ENCODE measurements at regions not wholly inside any gene's neighbourhood (a gene's known extent, or its start where the extent isn't known, plus 50 kb on each side); places are given as distances from the start of the nearest gene placed in this dataset.

GRCh38 chr10:111923032-111923431 lies 260.5 kb downstream of the GPAM start:
- Histone ChIP-seq H3K4me2 (ENCODE audit: insufficient read depth, low read length) (no peak overlapping the region), H4K20me1 (replicated peaks; ENCODE audit: control insufficient read depth, extremely low read depth, insufficient read depth, low read length) (no peaks in the 10 kb centered on the region), H3K9me1 (replicated peaks; ENCODE audit: control insufficient read depth, extremely low read depth, insufficient read depth, low read length) (no peaks in the 10 kb centered on the region), H3K9me3 (replicated peaks; ENCODE audit: control insufficient read depth, insufficient read depth, low read length) (no peaks in the 10 kb centered on the region), H3K27ac (ENCODE audit: insufficient read depth, low read depth, low read length) (no peak overlapping the region), H2AFZ (ENCODE audit: low read depth, low read length) (no peak overlapping the region), H3K27me3 (ENCODE audit: control insufficient read depth in 2 of 2, insufficient read depth in 2 of 2, low read length in 2 of 2) (no peaks in the 10 kb centered on the region), H3K79me2 (ENCODE audit: control insufficient read depth, insufficient read depth, low read length) (no peaks in the 10 kb centered on the region), H3K36me3 (ENCODE audit: control insufficient read depth in 2 of 2, extremely low read depth in 1 of 2, insufficient read depth in 2 of 2, low read length in 2 of 2) (no peaks in the 10 kb centered on the region), H3K4me3 (replicated peaks in 1 of 3; ENCODE audit: insufficient read depth in 1 of 3, low read depth in 1 of 3, low read length in 3 of 3) (no peak overlapping the region), H3K9ac (replicated peaks; ENCODE audit: extremely low read depth, insufficient read depth, low read length) (no peak overlapping the region), H3K4me1 (ENCODE audit: control insufficient read depth, extremely low read depth, insufficient read depth, low read length) (no peaks in the 10 kb centered on the region)
- ChIA-PET POLR2A (no interaction called here), CTCF (no interaction called here)
- no peak for DNase-seq (ENCODE audit: low read depth, low spot score)
- BruUV-seq (replicated peaks): no TSS peak
- no peak for TF ChIP-seq EZH2 (IDR thresholded peaks at IDR 0.05; ENCODE audit: borderline replicate concordance, low read depth, low read length, severe bottlenecking)
- TF ChIP-seq MYC (IDR thresholded peaks at IDR 0.05; ENCODE audit: low read depth, low read length): no peak
- no peak for TF ChIP-seq POLR2AphosphoS5 (IDR thresholded peaks at IDR 0.05; ENCODE audit: insufficient read depth, low read depth, low read length)
- TF ChIP-seq GATA2 (IDR thresholded peaks at IDR 0.05; ENCODE audit: insufficient read depth, insufficient read length, low read depth, low read length): no peak
- TF ChIP-seq FOS (IDR thresholded peaks at IDR 0.05; ENCODE audit: borderline replicate concordance, insufficient read depth, low read length): no peak
- TF ChIP-seq POLR2A (IDR thresholded peaks at IDR 0.05; ENCODE audit: low read depth, low read length): no peak
- no peak for TF ChIP-seq MAX (IDR thresholded peaks at IDR 0.05; ENCODE audit: insufficient read depth, insufficient read length)
- dilution Hi-C loops (cut with MboI; ENCODE audit: extremely low pct_ligation_motif_present, low sequenced_read_pairs): no loop called here
- intact Hi-C loops (cut with micrococcal nuclease): no loop called here
- no peak for FAIRE-seq

DNA sequence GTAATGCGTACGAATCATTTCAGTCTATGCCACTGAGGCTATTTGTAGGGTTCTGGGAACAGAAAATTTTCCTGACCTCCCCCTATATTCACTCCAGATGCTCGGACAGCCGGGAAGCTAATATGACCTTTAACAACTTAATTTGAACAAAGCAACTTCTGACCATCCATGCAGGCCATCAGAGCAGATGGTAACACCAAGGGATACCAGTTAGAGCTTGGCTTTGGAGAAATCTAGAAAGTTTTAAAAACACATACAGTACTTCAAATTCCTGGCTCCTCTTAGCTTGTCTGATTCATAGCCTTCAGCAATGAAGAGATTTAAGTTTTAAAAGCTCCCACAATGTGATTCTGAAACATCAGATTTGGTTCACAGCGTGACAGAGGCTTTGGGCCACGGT lies 257.3 kb downstream of the GPAM start:
- no peak overlapping the region for H3K9ac ChIP-seq (replicated peaks; ENCODE audit: extremely low read depth, insufficient read depth, low read length)
- intact Hi-C loops (cut with micrococcal nuclease) (no loop called here), dilution Hi-C loops (cut with MboI; ENCODE audit: extremely low pct_ligation_motif_present, low sequenced_read_pairs) (no loop called here)
- no peaks in the 10 kb centered on the region for H3K4me1 ChIP-seq (ENCODE audit: control insufficient read depth, extremely low read depth, insufficient read depth, low read length)
- H3K27me3 ChIP-seq (ENCODE audit: control insufficient read depth in 2 of 2, insufficient read depth in 2 of 2, low read length in 2 of 2): no peaks in the 10 kb centered on the region
- no peaks in the 10 kb centered on the region for H4K20me1 ChIP-seq (replicated peaks; ENCODE audit: control insufficient read depth, extremely low read depth, insufficient read depth, low read length)
- no peaks in the 10 kb centered on the region for H3K79me2 ChIP-seq (ENCODE audit: control insufficient read depth, insufficient read depth, low read length)
- FAIRE-seq: no peak
- no TSS peak for BruUV-seq (replicated peaks)
- TF ChIP-seq GATA2 (IDR thresholded peaks at IDR 0.05; ENCODE audit: insufficient read depth, insufficient read length, low read depth, low read length): no peak
- no peak for TF ChIP-seq MAX (IDR thresholded peaks at IDR 0.05; ENCODE audit: insufficient read depth, insufficient read length)
- TF ChIP-seq, protein P1, sequence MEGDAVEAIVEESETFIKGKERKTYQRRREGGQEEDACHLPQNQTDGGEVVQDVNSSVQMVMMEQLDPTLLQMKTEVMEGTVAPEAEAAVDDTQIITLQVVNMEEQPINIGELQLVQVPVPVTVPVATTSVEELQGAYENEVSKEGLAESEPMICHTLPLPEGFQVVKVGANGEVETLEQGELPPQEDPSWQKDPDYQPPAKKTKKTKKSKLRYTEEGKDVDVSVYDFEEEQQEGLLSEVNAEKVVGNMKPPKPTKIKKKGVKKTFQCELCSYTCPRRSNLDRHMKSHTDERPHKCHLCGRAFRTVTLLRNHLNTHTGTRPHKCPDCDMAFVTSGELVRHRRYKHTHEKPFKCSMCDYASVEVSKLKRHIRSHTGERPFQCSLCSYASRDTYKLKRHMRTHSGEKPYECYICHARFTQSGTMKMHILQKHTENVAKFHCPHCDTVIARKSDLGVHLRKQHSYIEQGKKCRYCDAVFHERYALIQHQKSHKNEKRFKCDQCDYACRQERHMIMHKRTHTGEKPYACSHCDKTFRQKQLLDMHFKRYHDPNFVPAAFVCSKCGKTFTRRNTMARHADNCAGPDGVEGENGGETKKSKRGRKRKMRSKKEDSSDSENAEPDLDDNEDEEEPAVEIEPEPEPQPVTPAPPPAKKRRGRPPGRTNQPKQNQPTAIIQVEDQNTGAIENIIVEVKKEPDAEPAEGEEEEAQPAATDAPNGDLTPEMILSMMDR (IDR thresholded peaks at IDR 0.05; ENCODE audit: extremely low read depth in 1 of 2, insufficient read depth in 1 of 2, low read depth in 1 of 2, low read length in 2 of 2): no peak
- TF ChIP-seq FOS (IDR thresholded peaks at IDR 0.05; ENCODE audit: borderline replicate concordance, insufficient read depth, low read length): no peak
- TF ChIP-seq JUN (IDR thresholded peaks at IDR 0.05; ENCODE audit: borderline replicate concordance, insufficient read depth, insufficient read length, low read depth): no peak
- no peak for TF ChIP-seq POLR2AphosphoS5 (IDR thresholded peaks at IDR 0.05; ENCODE audit: insufficient read depth, low read depth, low read length)
- TF ChIP-seq MYC (IDR thresholded peaks at IDR 0.05; ENCODE audit: low read depth, low read length): no peak
- no peak for TF ChIP-seq EZH2 (IDR thresholded peaks at IDR 0.05; ENCODE audit: borderline replicate concordance, low read depth, low read length, severe bottlenecking)
- POLR2A ChIA-PET: no interaction called here
- H3K4me3 ChIP-seq (replicated peaks in 1 of 3; ENCODE audit: insufficient read depth in 1 of 3, low read depth in 1 of 3, low read length in 3 of 3): no peak overlapping the region
- H3K27ac ChIP-seq (ENCODE audit: insufficient read depth, low read depth, low read length): no peak overlapping the region
- H3K9me1 ChIP-seq (replicated peaks; ENCODE audit: control insufficient read depth, extremely low read depth, insufficient read depth, low read length): no peaks in the 10 kb centered on the region
- H3K4me2 ChIP-seq (ENCODE audit: insufficient read depth, low read length): no peak overlapping the region
- H2AFZ ChIP-seq (ENCODE audit: low read depth, low read length): no peak overlapping the region
- DNase-seq (ENCODE audit: low read depth, low spot score): no peak
- no peaks in the 10 kb centered on the region for H3K36me3 ChIP-seq (ENCODE audit: control insufficient read depth in 2 of 2, extremely low read depth in 1 of 2, insufficient read depth in 2 of 2, low read length in 2 of 2)
- CTCF ChIA-PET: interaction anchor here (1.0 kb wide), 1 partner anchor 25 kb away, joined by 3 read pairs; no protein-coding TSS in a partner anchor
- H3K9me3 ChIP-seq (replicated peaks; ENCODE audit: control insufficient read depth, insufficient read depth, low read length): peaks cover 2% of the 10 kb centered on the region

Data from endothelial cell of umbilical vein (primary cell).